B cell (primary cell): ENCODE measurements at regions not wholly inside any gene's neighbourhood (a gene's known extent, or its start where the extent isn't known, plus 50 kb on each side); places are given as distances from the start of the nearest gene placed in this dataset.

Experiments used
- ATAC-seq: fragments of 200-7000 bp; cut with Tn5 transposase; one replicate; pipeline ENCODE4 v1.10.0; 2021; ENCODE audit warnings: low read depth, mild to moderate bottlenecking, moderate number of reproducible peaks, moderate library complexity
- CTCF ChIA-PET: fragments of 350-600 bp; sonication (Branson Sonifier 250); formaldehyde crosslinking; loops from one replicate; lab custom pipeline; 2021; ENCODE audit warnings: antibody characterized with exemption, inconsistent platforms; lab: Charles Lee
- POLR2A ChIA-PET: fragments of 350-600 bp; sonication (Branson Sonifier 250); formaldehyde crosslinking; loops from one replicate; lab custom pipeline; 2021; ENCODE audit warnings: antibody characterized with exemption; lab: Charles Lee
- DNase-seq: peaks from one replicate; pipeline ENCODE4 v3.0.0; 2013
- H2AFZ ChIP-seq: 2 replicates; pipeline ENCODE4 v1.6.1; 2012; ENCODE audit warnings: mild to moderate bottlenecking, low read depth, low read length; ENCODE audit not compliant: insufficient read depth, poor library complexity, severe bottlenecking
- H3K27ac ChIP-seq, 2 donors: 1 replicate in 1 of 2; 2 replicates in 1 of 2; pipeline ENCODE4 v1.5.1; 2012 to 2013; ENCODE audit warnings: low read length in 2 of 2, mild to moderate bottlenecking in 2 of 2, moderate library complexity in 1 of 2
- H3K27me3 ChIP-seq, 4 experiments: fragments of 200-600 bp in 1 of 4; sonication (generic) in 1 of 4; replicated peaks in 1 of 4; 1 replicate in 2 of 4; 2 replicates in 2 of 4; pipeline versions ENCODE4 v1.6.1 to v1.7.0; 2013 to 2016; ENCODE audit warnings: low read length in 3 of 4, mild to moderate bottlenecking in 2 of 4, mixed read lengths in 1 of 4, moderate library complexity in 1 of 4; ENCODE audit not compliant: insufficient read depth in 4 of 4, control insufficient read depth in 3 of 4; ENCODE audit errors: control extremely low read depth in 1 of 4
- H3K36me3 ChIP-seq, 2 experiments: replicated peaks in 1 of 2; 1 replicate in 1 of 2; 2 replicates in 1 of 2; pipeline versions ENCODE4 v1.6.1 to v1.7.1; 2013; ENCODE audit warnings: low read length in 1 of 2; ENCODE audit not compliant: insufficient read depth in 2 of 2, control insufficient read depth in 1 of 2; ENCODE audit errors: control extremely low read depth in 1 of 2, extremely low read depth in 1 of 2
- H3K4me1 ChIP-seq, 2 donors: fragments of 200-600 bp in 1 of 2; sonication (generic) in 1 of 2; 1 replicate in 1 of 2; 2 replicates in 1 of 2; pipeline versions ENCODE4 v1.5.1 to v1.6.1; 2013 to 2017; ENCODE audit warnings: low read length in 2 of 2; ENCODE audit not compliant: control insufficient read depth in 2 of 2, insufficient read depth in 2 of 2
- H3K4me2 ChIP-seq: replicated peaks from 2 replicates; pipeline ENCODE3; 2012; ENCODE audit warnings: mild to moderate bottlenecking, low read depth, low read length; ENCODE audit not compliant: poor library complexity, severe bottlenecking
- H3K4me3 ChIP-seq, 5 experiments: fragments of 200-600 bp in 1 of 5; sonication (generic) in 1 of 5; 1 replicate in 3 of 5; 2 replicates in 2 of 5; pipeline versions ENCODE4 v1.5.1 to v1.7.0; 2011 to 2016; ENCODE audit warnings: low read length in 4 of 5, mild to moderate bottlenecking in 4 of 5, low read depth in 2 of 5, control low read depth in 1 of 5, moderate library complexity in 1 of 5; ENCODE audit not compliant: insufficient read depth in 1 of 5; ENCODE audit errors: control extremely low read depth in 1 of 5, extremely low read depth in 1 of 5
- H3K79me2 ChIP-seq: fragments of 200-600 bp; sonication (generic); one replicate; pipeline ENCODE4 v1.6.0; 2016; ENCODE audit warnings: low read length; ENCODE audit not compliant: control insufficient read depth, insufficient read depth
- H3K9ac ChIP-seq: fragments of 200-600 bp; sonication (generic); 2 replicates; pipeline ENCODE4 v1.6.1; 2017; ENCODE audit warnings: mild to moderate bottlenecking, low read length, moderate library complexity
- H3K9me3 ChIP-seq, 3 donors: one replicate each; pipeline versions ENCODE4 v1.6.1 to v1.7.1; 2013; ENCODE audit warnings: low read length in 2 of 3; ENCODE audit not compliant: control insufficient read depth in 2 of 3, insufficient read depth in 1 of 3; ENCODE audit errors: control extremely low read depth in 1 of 3
- H4K20me1 ChIP-seq: 2 replicates; pipeline ENCODE4 v1.6.0; 2012; ENCODE audit warnings: mild to moderate bottlenecking, low read length; ENCODE audit not compliant: insufficient read depth, control insufficient read depth, poor library complexity, severe bottlenecking
- H3K27ac Mint-ChIP-seq: one replicate; pipeline ENCODE4 v1.8.0; 2021; ENCODE audit warnings: mixed read lengths
- H3K27me3 Mint-ChIP-seq: one replicate; pipeline ENCODE4 v1.8.0; 2021; ENCODE audit warnings: mixed read lengths
- H3K4me1 Mint-ChIP-seq: one replicate; pipeline ENCODE4 v1.8.0; 2021; ENCODE audit warnings: mixed read lengths
- H3K4me3 Mint-ChIP-seq: one replicate; pipeline ENCODE4 v1.8.0; 2021; ENCODE audit warnings: mixed read lengths
- H3K9me3 Mint-ChIP-seq: one replicate; pipeline ENCODE4 v1.8.0; 2022; ENCODE audit warnings: mixed read lengths; ENCODE audit not compliant: insufficient read depth
- EZH2 ChIP-seq: IDR thresholded peaks from 2 replicates; pipeline ENCODE4 v1.6.1; 2012; ENCODE audit warnings: borderline replicate concordance, low read depth, mild to moderate bottlenecking, moderate library complexity, low read length; ENCODE audit not compliant: insufficient read depth, poor library complexity, severe bottlenecking
- WGBS: methylation state at CpG from one replicate; pipeline ENCODE4 v1.1.5; 2013; ENCODE audit warnings: missing lambda C conversion rate; ENCODE audit not compliant: insufficient coverage; 5-methylcytosine and 5-hydroxymethylcytosine counted together
- intact Hi-C: fragments of 100-400 bp; cut with micrococcal nuclease; formaldehyde crosslinking; loops from one replicate; pipeline ENCODE4 v1.10.0; 2022
- TF ChIP-seq, protein P1 (sequence below): fragments of 200-600 bp; IDR thresholded peaks from one replicate; pipeline ENCODE4 v1.8.0; 2022; ENCODE audit warnings: antibody characterized with exemption, mild to moderate bottlenecking

DNA sequence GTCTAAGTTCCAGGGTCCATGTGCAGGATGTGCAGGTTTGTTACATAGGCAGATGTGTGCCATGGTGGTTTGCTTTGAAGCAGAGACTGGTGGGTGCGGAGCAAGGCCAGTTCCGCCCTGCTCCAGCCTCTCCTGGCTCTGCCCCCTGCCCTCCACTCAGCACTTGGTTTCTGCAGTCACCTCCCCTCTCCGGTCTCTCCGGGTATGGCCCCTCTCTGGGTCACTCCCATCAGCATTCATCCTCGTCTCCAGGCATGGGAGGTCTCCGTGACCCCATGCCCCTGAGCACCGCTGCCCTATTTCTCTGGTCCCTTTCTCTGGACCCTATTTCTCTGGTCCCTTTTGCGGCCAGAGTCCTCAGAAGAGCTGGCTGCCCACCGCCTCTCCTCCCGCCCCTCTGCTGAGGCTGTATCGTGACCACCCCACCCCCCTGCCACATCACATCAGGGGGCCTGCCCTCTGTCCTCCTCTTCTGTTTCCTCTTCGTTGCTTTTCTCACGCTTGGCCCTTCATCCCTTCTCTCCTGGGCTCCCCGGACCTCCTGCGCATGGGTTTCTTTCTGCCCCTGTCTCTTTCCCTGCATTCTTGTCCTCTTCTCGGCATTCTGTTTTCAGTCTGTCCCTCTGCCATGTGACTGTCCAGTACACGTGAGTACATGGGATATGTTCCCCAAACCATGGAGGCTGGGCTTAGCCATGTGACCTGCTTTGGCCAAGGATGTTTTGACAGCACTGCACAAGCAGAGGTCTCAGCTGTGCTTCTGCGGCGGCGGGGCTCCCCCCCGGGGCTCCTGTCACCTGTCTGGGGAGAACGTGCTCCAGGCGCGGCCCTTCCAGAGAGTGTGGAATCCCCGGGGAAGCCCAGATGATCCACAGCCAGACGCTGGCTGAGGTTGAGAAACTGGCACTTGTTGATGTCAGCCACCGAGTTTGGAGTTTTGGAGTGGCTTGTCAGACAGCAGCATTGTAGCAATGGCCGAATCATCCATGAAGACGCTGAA, 54.4 kb upstream of the C1orf174 start:
- Histone ChIP-seq H3K79me2 (no peaks in the 10 kb centered on the region), H3K4me3 (no peak overlapping the region), H2AFZ (no peak overlapping the region), H3K27ac (no peak overlapping the region), H3K4me2 (no peak overlapping the region), H4K20me1 (no peaks in the 10 kb centered on the region), H3K36me3 (no peaks in the 10 kb centered on the region), H3K27me3 (peaks cover 0 to 9% (median 0%) of the 10 kb centered on the region in 4 experiments), H3K9me3 (no peaks in the 10 kb centered on the region), H3K4me1 (no peaks in the 10 kb centered on the region), H3K9ac (no peak overlapping the region)
- ATAC-seq (no peak), DNase-seq (no peak)
- 61% methylated on average over 29 of the region's 29 CpGs for WGBS
- Mint-ChIP-seq H3K27ac (peak overlapping the region; percentile 26), H3K9me3 (no peaks in the 10 kb centered on the region), H3K4me3 (no peak overlapping the region), H3K27me3 (peaks cover 25% of the 10 kb centered on the region), H3K4me1 (no peaks in the 10 kb centered on the region)
- no peak for TF ChIP-seq EZH2
- ChIA-PET CTCF (no interaction called here), POLR2A (no interaction called here)
- intact Hi-C loops = no loop called here

DNA sequence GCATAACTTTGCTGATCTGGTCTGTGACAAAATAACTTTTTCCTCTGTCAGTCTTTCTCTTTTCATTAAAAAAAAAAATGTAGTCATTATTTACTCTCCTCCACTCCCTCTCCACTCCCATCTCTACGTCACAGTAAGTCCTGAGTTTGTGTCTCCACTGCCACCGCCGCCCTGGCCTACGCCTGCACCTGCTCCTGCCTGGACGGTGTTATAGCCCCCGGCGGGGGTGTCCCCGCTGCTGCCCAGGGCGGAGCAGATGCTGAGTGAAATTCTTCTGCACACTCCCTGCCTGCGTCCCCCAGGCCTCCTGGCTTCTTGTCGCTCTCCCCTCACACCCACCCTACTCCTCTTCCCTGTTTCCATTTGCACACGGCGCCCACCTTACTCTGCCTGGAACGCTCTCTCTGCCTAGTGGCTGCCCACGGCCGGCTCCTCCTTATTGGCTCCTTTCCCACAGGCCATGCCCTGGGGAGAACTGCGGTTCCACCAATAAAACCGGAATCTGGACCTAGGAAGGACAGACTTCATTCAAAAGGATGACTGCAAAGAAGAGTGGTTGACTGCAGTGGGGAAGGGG, 55.2 kb upstream of the C1orf174 start:
- no peak overlapping the region for H3K4me2 ChIP-seq
- H3K9me3 ChIP-seq = no peaks in the 10 kb centered on the region
- Mint-ChIP-seq H3K9me3 (no peaks in the 10 kb centered on the region), H3K27me3 (peaks cover 25% of the 10 kb centered on the region), H3K4me1 (no peaks in the 10 kb centered on the region), H3K27ac (no peak overlapping the region), H3K4me3 (no peak overlapping the region)
- H3K79me2 ChIP-seq = no peaks in the 10 kb centered on the region
- 88% methylated on average over 16 of the region's 18 CpGs for WGBS
- TF ChIP-seq, protein P1, sequence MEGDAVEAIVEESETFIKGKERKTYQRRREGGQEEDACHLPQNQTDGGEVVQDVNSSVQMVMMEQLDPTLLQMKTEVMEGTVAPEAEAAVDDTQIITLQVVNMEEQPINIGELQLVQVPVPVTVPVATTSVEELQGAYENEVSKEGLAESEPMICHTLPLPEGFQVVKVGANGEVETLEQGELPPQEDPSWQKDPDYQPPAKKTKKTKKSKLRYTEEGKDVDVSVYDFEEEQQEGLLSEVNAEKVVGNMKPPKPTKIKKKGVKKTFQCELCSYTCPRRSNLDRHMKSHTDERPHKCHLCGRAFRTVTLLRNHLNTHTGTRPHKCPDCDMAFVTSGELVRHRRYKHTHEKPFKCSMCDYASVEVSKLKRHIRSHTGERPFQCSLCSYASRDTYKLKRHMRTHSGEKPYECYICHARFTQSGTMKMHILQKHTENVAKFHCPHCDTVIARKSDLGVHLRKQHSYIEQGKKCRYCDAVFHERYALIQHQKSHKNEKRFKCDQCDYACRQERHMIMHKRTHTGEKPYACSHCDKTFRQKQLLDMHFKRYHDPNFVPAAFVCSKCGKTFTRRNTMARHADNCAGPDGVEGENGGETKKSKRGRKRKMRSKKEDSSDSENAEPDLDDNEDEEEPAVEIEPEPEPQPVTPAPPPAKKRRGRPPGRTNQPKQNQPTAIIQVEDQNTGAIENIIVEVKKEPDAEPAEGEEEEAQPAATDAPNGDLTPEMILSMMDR = no peak
- no peak for TF ChIP-seq EZH2
- H2AFZ ChIP-seq = no peak overlapping the region
- no peak overlapping the region for H3K27ac ChIP-seq
- no peak for DNase-seq
- ATAC-seq = no peak
- peaks cover 0 to 9% (median 0%) of the 10 kb centered on the region in 4 experiments for H3K27me3 ChIP-seq
- H3K4me3 ChIP-seq = no peak overlapping the region
- ChIA-PET CTCF (no interaction called here), POLR2A (no interaction called here)
- no peaks in the 10 kb centered on the region for H3K36me3 ChIP-seq
- no peaks in the 10 kb centered on the region for H3K4me1 ChIP-seq
- no peak overlapping the region for H3K9ac ChIP-seq
- intact Hi-C loops = no loop called here
- H4K20me1 ChIP-seq = no peaks in the 10 kb centered on the region
